Uterus (tissue), 2 donors: ENCODE measurements at regions not wholly inside any gene's neighbourhood (a gene's known extent, or its start where the extent isn't known, plus 50 kb on each side); places are given as distances from the start of the nearest gene placed in this dataset.

Experiments used
- POLR2A ChIP-seq, 2 donors: fragments of 450-650 bp; IDR thresholded peaks; one replicate each; pipeline ENCODE4 v1.6.1; 2016; ENCODE audit warnings: antibody characterized with exemption in 2 of 2, mild to moderate bottlenecking in 1 of 2, moderate library complexity in 1 of 2
- TF ChIP-seq, protein P1 (sequence below), 4 experiments: fragments of 200-600 bp in 2 of 4; fragments of 450-650 bp in 2 of 4; sonication (generic) in 2 of 4; IDR thresholded peaks; one replicate each; pipeline ENCODE4 v1.5.1; 2016 to 2019; ENCODE audit warnings: antibody characterized with exemption in 4 of 4, mild to moderate bottlenecking in 2 of 4, moderate library complexity in 1 of 4

DNA sequence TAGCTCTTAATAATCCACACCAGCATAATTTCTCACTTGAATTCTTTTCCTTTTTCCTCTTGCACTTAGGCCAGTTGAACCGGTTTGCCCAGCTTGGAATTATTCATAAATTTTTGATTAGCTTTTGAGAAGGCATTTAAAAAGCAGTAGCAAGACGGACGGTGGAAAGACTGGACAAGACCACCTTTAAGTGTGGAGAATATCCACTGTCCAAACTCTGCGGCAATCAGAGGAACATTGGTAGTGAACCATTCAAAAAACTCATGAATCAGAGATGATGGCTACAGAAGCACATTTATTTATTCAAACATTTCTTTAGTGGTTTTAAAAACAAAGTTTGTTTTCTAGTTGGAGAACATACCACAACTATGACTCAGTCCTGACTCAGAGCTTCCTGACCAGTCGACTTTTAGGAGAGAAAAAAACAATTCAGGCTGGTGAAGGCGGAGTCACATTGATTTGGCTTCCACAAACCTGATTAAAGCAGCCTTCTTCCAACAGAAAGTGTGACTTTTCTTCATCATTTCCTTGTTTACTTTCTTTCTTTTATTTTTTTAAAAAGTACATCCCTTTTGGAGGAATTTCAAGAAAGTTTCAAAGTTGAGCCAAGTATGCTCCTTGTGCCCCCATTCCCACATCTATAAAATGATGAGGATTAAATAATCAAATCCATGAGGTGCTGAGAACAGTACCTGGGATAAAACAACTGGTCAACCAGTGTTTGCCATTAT lies 128.8 kb downstream of the ADSS2 start:
- TF ChIP-seq, protein P1, sequence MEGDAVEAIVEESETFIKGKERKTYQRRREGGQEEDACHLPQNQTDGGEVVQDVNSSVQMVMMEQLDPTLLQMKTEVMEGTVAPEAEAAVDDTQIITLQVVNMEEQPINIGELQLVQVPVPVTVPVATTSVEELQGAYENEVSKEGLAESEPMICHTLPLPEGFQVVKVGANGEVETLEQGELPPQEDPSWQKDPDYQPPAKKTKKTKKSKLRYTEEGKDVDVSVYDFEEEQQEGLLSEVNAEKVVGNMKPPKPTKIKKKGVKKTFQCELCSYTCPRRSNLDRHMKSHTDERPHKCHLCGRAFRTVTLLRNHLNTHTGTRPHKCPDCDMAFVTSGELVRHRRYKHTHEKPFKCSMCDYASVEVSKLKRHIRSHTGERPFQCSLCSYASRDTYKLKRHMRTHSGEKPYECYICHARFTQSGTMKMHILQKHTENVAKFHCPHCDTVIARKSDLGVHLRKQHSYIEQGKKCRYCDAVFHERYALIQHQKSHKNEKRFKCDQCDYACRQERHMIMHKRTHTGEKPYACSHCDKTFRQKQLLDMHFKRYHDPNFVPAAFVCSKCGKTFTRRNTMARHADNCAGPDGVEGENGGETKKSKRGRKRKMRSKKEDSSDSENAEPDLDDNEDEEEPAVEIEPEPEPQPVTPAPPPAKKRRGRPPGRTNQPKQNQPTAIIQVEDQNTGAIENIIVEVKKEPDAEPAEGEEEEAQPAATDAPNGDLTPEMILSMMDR (IDR thresholded peaks at IDR 0.05), result peak in 1 of 4 experiments; percentile 7
- TF ChIP-seq POLR2A (IDR thresholded peaks at IDR 0.05), result no peak
